ENCODE measurements at regions not wholly inside any gene's neighbourhood (a gene's known extent, or its start where the extent isn't known, plus 50 kb on each side); places are given as distances from the start of the nearest gene placed in this dataset.

DNA sequence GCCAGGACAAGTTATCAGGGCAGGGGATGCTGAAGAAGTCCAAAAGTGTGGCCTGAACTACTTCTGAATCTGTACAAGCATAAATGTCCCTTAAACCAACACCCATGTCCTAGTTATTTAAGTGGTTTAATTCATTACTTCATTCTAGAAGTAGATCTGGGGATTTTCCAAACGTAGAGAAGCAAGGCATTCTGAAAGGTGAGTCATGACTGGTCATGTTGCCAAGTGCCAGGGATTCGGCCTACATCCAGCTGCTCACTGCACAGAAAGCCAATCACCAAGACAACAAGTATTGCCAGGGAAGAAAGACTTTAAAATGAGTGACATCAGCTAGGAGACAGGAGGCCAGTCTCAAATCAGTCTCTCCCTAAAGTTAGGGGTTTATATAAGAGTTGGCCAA lies 396.6 kb downstream of the GABRB3 start:
- DNase-seq (ENCODE audit: low read depth in 3 of 3): no peak

DNA sequence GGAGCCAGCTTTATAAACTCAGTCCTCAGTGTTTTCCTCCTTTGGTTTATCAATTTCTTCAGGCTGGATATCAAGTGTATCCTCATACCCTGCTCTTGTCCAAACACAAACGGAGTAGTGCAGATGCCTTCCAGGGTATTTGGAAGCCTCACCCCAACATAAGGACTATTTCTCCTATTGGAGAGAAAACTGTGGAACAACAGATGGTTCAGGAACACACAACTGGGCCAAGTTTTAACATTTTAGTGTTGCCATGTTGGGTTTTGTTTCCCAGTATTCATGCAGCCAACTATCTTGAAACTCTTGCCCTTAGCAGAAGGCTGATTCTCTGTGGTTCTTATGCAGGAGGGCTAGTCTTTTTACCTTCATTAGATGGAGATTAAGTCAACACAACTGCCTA lies 398.1 kb downstream of the GABRB3 start:
- DNase-seq (ENCODE audit: low read depth in 3 of 3): no peak

DNA sequence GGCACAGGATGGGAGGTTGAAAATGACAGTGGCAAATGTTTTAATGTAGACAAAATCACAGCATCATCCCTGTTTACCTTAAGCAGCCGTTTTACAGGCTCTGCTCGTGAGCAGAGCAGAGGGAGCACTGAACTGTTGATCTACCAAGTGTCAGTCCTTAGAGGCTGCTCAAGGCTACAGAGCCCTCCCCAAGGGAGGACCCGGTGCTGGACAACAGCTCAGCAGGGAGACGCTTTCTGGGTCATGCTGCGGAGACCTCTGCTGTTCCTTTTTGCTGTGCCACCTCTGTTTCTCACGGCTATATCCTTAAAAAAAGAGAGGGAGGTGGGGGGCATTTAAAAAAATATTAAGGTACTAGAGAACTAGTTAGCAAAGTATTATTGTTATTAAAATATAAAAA lies 400.2 kb downstream of the GABRB3 start:
- no peak for DNase-seq (ENCODE audit: low read depth in 3 of 3)

DNA sequence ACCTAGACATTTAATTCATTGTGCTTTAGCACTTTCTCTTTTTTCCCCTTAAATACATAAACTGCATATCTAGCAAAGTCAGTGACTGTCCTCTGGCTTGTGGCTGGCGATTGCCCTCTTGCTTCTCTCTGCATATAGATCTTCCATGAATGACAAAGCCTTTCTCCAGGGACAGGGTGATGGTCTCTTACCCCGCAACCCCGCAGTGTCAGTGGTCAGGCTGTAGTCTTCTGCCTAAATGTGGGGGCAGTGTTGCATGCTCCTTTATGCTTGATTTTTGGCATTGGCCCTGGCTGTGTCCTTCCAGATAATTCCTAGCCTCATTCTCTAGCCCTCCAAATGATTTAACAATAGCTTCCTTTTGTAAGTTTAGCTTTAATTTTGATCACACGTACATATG lies 407.8 kb downstream of the GABRB3 start:
- no peak for DNase-seq (ENCODE audit: low read depth in 3 of 3)

DNA sequence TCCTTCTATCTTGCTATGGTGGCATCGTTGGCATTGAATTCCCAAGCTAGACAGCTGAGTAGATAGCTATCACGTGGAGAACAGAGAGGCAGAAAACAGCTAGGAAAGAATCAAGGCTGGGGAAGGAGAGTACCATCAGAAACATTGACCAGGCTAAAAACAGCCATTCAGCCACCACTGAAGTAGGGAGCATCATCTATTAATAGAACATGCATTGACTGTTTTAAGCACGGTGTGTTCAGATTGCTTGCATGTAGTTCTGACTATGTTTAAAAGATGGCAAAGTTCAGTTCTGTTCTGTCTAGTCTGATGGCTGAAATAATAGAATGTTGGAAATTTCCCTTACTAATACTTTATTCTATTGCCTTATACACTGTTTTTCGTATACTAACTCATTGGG lies 413.0 kb downstream of the GABRB3 start:
- DNase-seq (ENCODE audit: low read depth in 3 of 3): no peak

DNA sequence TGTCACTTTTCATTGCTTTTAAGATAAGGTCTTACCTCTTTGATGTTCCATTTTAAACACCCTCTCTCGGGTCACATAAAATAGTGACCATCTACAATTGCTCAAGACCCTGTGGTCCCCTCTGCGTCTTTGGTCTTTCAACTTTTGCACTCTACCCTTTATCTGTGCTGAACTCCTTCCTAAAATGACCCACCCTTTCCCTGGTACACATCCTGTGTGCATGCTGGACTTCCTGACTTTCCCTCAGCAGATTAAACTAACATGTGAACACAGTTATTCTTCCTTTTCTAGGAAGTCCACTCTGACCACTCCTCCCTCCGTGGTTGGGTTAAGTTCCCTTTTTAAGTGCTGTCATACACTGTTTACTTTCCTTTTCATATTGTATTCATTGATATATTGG lies 414.2 kb downstream of the GABRB3 start:
- DNase-seq (ENCODE audit: low read depth in 3 of 3): no peak

DNA sequence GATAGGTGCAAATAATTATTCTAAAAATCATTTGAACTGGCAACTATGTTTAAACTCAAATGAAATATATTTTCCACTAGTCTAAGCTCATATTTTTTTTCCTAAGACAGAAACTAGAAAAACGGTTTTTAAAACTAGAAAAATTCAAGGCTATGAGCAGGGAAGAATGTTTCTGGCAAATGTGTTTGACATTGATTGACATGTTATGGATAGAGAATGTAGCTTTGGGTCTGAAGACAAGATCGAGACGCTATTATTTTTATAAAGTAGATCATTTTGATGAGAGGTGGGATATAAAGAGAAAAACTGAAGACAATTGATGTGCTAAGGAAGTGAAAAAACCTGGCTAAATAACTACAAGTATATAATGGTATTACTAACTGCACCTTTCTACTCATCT lies 415.2 kb downstream of the GABRB3 start:
- DNase-seq (ENCODE audit: low read depth in 3 of 3): no peak

DNA sequence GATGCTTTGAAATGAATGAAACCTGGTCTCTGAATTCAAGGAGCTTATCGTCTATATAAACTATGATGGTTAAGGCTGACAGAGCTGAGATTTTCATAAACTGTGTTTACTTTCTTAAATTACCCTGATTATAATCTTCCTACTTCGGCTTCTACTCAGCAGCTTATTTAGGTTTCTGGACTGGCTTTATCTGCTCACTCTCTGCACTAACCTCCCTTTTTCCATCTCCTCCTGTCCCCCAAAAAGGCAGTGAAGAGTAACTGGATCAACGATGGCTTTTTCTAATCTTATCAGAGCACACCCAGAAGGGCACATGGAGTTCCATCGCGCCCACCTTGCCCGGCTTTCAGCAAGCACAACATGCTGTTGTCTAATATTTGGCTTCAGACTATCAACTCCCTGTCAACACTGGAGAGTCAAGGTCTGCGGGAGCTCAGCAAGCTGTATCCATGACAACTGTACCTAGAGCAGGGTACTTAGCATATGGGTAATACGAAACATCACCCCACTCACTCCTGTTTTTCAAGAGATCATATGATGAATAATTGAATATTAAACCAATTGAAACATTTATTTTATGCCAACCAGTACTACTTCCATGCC lies 417.3 kb downstream of the GABRB3 start:
- DNase-seq (ENCODE audit: low read depth in 3 of 3): no peak

DNA sequence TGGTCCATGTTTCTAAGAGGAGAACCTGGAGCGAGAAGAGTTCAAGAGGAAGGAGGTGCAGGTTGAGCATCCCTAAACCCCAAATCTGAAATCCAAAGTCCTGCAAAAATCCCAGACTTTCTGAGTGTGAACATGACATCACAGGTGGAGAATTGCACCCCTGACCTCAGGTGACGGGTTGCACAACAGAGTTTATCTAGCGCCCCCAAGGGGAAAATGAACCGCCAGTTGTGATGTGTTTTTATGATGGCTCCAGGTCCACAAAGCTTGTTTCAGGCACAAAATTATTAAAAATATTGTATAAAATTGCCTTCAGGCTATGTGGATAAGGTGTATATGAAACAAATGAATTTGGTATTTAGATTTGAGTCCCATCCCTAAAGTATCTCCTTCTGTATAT lies 420.0 kb downstream of the GABRB3 start:
- DNase-seq (ENCODE audit: low read depth in 3 of 3): no peak

DNA sequence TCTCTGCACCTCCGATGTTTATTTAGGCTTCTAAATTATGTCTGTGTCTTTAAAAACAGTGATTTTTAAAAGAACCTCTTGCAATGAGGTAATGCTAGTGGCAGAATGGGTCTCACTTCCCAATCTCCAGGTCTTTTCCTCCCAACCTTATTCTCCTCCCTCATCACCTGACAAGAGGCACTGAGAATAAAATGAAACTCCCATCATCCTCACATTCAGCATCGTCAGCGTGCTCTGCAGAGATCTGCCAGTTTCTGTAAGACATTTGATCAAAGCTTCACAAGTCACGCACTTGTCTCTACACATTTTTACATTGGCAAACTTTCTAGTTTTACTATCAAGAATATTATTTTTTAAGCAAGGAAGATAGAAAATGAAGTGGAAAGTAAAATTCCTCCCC lies 420.5 kb downstream of the GABRB3 start:
- DNase-seq (ENCODE audit: low read depth in 3 of 3): no peak

DNA sequence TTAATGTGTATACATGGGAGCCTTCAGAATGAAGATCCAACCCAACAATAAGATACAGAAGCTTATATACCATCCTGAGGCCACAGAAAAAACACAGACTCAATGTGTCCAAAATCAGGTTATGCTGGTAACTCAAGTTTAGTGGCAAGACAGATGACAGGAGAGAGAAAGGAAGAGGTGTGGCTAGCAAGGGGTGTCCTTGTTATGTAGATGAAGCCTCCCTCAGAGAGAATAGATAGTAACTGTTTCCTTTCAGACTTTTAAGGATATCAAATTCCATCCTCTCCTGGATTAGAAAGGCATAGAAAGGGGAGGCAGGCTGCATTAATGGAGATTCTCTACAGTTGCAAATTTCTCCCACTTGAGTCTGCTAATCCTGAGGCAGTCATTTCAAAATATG lies 447.4 kb downstream of the GABRB3 start:
- no peak for DNase-seq (ENCODE audit: low read depth in 3 of 3)

DNA sequence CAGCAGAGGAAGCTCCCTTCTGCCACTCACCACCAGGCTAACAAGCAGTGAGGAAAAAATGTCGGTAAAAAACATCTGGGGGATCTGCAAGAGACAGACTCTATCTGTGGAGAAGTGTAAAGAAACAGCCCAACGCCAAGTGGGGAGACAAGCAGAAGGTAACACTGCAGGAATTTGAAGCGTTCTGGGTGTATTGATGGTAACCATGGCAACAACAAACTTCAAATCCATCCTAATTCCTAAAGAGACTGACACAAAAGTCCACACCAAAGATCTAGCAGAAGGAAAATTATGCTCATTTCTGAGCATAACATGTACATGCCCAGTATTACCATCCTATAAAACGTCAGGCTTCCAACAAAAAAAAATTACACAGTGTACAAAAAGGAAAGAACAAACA lies 449.3 kb downstream of the GABRB3 start:
- no peak for DNase-seq (ENCODE audit: low read depth in 3 of 3)

DNA sequence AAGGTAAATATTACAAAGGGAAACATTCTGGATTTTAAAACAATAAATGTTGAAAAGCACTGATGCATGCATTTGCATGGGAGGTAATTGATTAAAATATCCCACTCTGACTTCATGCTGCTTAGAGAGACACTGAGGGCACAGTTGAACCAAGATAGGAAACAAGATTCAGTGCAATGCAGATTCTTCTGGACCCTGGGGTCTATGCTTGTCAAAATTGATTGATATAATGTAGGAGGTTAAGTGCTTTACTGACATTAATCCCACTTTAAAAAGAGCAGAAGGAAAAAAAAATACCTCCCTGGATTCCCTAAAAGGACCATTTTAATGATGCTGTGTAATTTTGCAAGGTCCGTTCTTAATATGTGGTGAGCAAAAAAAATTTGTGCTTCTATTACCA lies 454.2 kb downstream of the GABRB3 start:
- no peak for DNase-seq (ENCODE audit: low read depth in 3 of 3)

DNA sequence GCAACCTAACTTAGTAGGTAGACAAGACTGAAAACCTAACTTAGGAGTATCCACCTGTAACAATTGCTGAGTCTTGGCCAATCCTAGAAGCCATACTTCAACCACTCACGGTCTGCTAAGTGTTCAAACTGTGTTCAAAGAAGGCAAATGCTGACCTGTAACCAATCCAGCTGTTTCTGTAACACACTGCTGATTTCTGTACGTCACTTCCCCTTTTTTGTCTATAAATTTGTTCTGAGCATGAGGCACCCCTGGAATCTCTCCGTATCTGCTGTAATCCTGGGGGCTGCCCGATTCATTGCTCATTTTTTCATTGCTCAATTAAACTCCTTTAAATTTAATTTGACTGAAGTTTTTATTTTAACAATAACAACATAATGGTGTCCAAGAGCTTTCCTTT lies 451.4 kb upstream of the ATP10A start:
- DNase-seq (ENCODE audit: low read depth in 3 of 3): no peak

DNA sequence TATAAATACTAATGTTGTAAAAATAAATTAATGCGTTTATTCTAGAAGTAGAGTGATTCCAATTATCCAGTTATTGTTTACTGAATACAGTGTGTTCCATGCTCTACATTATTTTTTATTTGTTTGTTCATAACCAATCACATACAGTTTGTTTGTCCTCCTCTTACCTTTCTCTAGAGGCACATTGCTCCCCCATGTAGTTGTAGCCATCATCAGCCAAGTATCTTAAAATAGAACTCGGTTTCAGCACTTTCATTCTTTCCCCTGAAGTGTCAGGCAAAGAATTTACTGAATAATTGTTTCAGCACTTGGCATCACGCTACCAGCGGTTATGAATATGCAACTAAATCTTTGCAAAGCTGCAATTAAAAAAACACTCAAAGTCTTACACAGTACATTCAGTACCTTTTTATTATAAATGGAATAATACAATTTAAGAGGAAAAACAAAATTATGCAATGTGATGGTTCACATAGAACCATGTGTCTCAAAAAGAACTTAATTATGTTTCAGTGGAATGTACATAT lies 448.6 kb upstream of the ATP10A start:
- DNase-seq (ENCODE audit: low read depth in 3 of 3): no peak

DNA sequence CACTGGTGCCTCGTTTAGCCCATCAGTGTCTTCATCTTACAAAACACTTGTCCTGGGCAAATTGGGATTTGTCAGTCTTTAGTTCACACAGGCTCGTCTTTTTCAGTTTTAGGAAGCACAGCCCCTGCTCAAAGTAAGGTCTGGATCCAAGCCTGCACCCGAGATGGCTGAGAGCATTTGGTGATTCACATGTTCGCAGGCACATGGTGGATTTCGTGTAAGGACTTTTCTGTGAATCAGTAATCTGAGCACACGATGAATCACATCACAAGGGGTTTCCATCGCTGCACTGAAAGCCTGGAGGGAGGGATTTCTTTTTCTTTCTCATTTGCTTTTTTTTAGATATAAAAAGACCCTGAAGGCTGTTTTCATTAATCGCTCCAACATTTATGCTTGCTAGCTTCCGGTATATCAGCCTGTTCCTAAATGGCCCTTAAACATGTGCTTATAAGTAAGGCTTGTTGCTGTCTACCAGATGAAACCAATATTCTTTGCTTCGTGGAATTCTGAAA lies 435.6 kb upstream of the ATP10A start:
- DNase-seq (ENCODE audit: low read depth in 3 of 3): no peak

DNA sequence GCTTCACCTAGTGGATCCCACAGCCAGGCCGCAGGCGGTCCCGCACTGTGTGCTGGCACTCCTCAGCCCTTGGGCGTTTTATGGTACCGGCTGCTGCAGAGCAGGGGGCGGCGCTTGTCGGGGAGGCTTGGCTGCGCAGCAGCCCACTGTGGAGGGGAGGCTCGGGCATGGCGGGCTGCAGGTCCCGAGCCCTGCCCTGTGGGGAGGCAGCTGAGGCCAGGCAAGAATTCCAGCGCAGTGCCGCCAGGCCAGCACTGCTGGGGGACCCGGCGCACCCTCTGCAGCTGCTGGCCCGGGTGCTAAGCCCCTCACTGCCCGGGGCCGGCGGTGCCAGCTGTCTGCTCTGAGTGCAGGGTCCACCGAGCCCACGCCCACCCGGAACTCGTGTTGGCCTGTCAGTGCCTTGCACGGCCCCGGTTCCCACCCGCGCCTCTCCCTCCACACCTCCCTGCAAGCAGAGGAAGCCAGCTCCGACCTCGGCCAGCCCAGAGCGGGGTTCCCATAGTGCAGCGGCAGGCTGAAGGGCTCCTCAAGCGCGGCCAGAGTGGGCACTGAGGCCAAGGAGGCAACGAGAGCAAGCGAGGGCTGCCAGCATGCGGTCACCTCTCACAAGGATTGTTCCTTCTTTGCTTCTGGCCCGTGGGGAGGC lies 435.0 kb upstream of the ATP10A start:
- no peak for DNase-seq (ENCODE audit: low read depth in 3 of 3)

DNA sequence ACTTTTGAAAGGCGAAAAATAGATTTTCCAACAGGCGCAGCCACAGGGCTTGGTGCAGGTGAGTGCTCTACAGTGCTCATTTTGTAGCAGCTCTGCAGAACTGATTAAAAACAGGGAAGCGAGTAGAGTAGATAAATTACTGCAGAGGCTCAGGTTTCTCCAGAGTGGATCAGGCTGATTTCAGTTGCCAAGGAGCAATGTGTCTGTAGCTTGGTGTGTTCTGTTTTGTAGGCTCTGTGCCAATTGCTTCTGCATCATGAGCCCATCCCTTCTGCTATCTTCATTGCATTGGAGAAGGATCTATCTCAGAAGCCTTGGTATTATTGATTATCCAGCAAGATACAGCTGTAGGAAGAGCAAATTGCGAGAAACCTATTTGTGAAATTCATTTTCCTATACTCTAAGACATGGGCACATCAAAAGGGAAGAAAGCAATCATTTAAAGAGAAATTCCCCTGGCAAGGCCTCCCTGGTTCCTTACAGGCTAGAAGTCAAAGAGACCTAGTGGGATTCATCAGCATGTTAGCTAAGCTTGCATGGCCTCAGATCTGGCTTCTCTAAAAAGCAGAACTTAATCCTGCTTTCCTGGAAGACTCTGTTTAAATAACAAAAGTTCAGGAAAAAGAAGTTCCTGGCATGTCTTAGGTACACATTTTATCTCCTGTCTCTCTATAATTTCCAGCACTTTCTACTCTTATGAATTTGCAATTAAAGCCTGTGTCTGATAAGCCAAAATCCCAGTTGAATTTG lies 432.4 kb upstream of the ATP10A start:
- DNase-seq (ENCODE audit: low read depth in 3 of 3): no peak

DNA sequence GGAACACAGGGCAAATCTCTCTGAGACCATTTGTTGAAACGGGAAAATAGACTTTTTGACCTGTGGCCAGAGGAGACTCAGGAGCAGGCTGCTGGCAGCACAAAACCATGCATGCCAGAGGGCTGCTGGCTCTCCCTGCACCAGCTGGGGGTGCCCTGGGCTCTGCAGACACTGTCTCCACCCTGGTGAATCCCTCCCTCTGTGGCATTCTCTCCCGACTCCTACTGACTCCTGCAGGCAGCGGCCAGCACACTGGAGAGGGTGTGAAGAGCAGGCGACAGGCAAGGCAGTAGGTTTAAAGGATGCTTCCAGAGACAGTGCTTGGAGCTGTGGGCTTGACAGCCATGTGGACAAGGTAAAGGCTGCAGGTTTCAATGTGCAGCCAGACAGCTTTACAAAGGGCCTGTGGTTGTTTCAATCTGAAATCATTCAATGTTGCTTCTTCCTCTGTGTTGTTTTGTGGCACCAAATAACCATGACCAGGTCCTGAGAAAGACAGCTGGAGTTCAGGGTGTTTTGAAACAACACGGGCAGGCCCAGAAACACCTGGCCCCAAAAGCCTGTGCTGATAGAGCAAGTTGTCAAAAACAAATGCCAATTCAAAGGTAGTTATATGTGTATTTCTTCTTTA lies 431.0 kb upstream of the ATP10A start:
- no peak for DNase-seq (ENCODE audit: low read depth in 3 of 3)

DNA sequence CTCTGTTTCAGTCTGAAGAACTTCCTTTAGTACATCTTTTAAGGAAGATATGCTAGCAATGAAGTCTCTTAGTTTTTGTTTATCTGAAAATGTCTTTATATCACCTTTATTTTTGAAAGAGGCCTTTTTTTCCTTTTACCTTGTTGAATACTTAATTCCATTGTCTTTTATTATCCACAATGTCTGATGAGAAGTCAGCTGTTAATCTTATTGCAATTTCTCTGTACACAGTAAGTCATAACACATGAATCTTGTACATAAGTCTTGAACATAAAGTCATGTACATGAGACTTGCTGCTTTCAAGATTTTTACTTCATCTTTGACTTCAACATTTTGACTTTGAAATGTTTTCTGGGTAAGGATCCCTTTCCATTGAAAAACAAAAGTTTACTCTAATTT lies 424.3 kb upstream of the ATP10A start:
- no peak for DNase-seq (ENCODE audit: low read depth in 3 of 3)

DNA sequence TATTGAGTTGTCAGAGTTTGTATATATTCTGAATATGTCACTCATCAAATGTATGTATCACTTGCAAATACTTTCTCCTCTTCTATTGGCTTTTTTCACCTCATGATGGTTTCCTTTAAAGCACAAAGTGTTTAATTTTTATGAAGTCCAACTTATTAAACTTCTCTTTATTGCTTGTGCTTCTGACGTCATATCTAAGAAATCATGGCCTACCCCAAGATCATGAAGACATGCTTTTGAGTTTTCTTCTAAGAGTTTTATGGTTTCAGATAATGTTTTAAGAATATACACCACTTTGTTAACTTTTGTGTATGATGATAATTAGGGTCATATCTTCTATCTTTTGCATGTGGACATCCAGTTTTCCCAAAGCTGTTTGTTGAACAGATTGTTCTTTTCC lies 417.2 kb upstream of the ATP10A start:
- DNase-seq (ENCODE audit: low read depth in 3 of 3): no peak

DNA sequence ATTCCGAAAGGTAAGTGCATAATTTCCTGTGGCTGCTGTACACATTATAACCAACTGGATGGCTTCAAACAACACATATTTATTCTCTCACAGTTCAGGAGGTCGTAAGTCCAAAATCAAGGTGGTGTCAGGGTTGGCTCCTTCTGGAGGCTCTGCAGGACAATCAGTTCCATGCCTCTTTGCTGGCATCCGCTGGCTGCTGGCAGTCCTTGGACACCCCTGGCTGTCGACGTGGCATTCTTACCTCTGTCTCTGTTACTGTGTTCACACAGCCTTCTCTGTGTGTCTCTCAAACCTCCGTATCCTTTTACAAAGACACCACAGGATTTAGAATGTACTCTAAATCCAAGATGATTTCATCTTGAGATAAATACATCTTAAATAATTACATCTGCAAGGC lies 398.8 kb upstream of the ATP10A start:
- no peak for DNase-seq (ENCODE audit: low read depth in 3 of 3)

DNA sequence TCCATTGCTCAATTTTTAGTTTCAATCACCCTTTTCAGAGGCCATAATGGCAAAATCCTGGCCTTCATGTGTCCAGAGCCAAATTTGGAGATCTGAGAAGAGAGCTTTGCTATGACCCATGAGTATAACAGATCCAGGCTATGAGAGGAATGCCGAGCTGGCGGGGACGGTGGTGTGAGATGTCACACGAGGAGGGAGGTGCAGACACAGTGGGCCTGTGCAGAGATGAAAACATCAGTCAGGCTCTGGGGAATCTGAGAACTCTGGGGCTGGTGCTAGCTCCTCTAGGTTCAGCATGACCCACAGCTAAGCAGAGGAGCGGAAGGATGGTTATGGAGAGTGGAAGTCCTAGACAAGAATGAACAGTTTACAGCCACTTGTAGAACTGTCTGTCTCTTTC lies 398.3 kb upstream of the ATP10A start:
- DNase-seq (ENCODE audit: low read depth in 3 of 3): no peak
